ENCODE measurements at regions not wholly inside any gene's neighbourhood (a gene's known extent, or its start where the extent isn't known, plus 50 kb on each side); places are given as distances from the start of the nearest gene placed in this dataset.
A peak's percentile ranks its signal among the peaks of the same experiment; 100 is the strongest.

- TF ChIP-seq ZNF280C (tag by site-specific recombination; IDR thresholded peaks at IDR 0.05) (no peak), ZNF473 (tag by site-specific recombination; IDR thresholded peaks at IDR 0.05) (no peak)
Measured at GRCh38 chr13:34620862-34621261, 321.2 kb upstream of the NBEA start (continued).

GRCh38 chr13:34623331-34623730 is 318.7 kb upstream of the NBEA start:
- POLR2A ChIA-PET = no interaction called here
- Histone ChIP-seq H3K9me3 (ENCODE audit: control insufficient read depth, insufficient read depth, low read depth, low read length) (no peaks in the 10 kb centered on the region), H3K27ac (ENCODE audit: extremely low read depth, low read depth, low read length) (no peak overlapping the region), H3K4me3 (ENCODE audit: low read depth, low read length) (no peak overlapping the region), H3K4me1 (ENCODE audit: control insufficient read depth, insufficient read depth, low read length) (no peaks in the 10 kb centered on the region), H3K36me3 (ENCODE audit: control insufficient read depth in 2 of 2, insufficient read depth in 1 of 2, low read length in 2 of 2) (no peaks in the 10 kb centered on the region)
- CTCF ChIA-PET = no interaction called here
- TF ChIP-seq ZNF112 (tag by site-specific recombination; IDR thresholded peaks at IDR 0.05) (no peak), ZIC2 (tag by site-specific recombination; IDR thresholded peaks at IDR 0.05) (peak; percentile 76)

GRCh38 chr13:34627509-34628208 is 314.4 kb upstream of the NBEA start:
- ChIA-PET POLR2A (no interaction called here), CTCF (no interaction called here)
- Histone ChIP-seq H3K9me3 (ENCODE audit: control insufficient read depth, insufficient read depth, low read depth, low read length) (no peaks in the 10 kb centered on the region), H3K36me3 (ENCODE audit: control insufficient read depth in 2 of 2, insufficient read depth in 1 of 2, low read length in 2 of 2) (no peaks in the 10 kb centered on the region), H3K27ac (ENCODE audit: extremely low read depth, low read depth, low read length) (no peak overlapping the region), H3K4me3 (ENCODE audit: low read depth, low read length) (no peak overlapping the region), H3K4me1 (ENCODE audit: control insufficient read depth, insufficient read depth, low read length) (no peaks in the 10 kb centered on the region)
- TF ChIP-seq ZNF354C (tag by site-specific recombination; IDR thresholded peaks at IDR 0.05; ENCODE audit: borderline replicate concordance, low read depth) = no peak

GRCh38 chr13:34628209-34628682 is 313.8 kb upstream of the NBEA start:
- Histone ChIP-seq H3K4me1 (ENCODE audit: control insufficient read depth, insufficient read depth, low read length) (no peaks in the 10 kb centered on the region), H3K27ac (ENCODE audit: extremely low read depth, low read depth, low read length) (no peak overlapping the region), H3K9me3 (ENCODE audit: control insufficient read depth, insufficient read depth, low read depth, low read length) (no peaks in the 10 kb centered on the region), H3K36me3 (ENCODE audit: control insufficient read depth in 2 of 2, insufficient read depth in 1 of 2, low read length in 2 of 2) (no peaks in the 10 kb centered on the region), H3K4me3 (ENCODE audit: low read depth, low read length) (no peak overlapping the region)
- ChIA-PET POLR2A (no interaction called here), CTCF (no interaction called here)
- TF ChIP-seq TRIM28 (IDR thresholded peaks at IDR 0.05; ENCODE audit: borderline replicate concordance, low read length) = no peak
- TF ChIP-seq ZNF341 (tag by site-specific recombination; IDR thresholded peaks at IDR 0.05; ENCODE audit: low read depth) = no peak
- no peak for TF ChIP-seq ZBTB26 (tag by site-specific recombination; optimal IDR thresholded peaks at IDR 0.05)
- no peak for TF ChIP-seq HOXC10 (CRISPR knock-in tag; IDR thresholded peaks at IDR 0.05)

GRCh38 chr13:34634448-34634847 is 307.6 kb upstream of the NBEA start:
- no peak for TF ChIP-seq ZNF398 (tag by site-specific recombination; IDR thresholded peaks at IDR 0.05)
- no peak for TF ChIP-seq ZNF660 (tag by site-specific recombination; IDR thresholded peaks at IDR 0.05)
- TF ChIP-seq ZBTB20 (tag by site-specific recombination; IDR thresholded peaks at IDR 0.05) = no peak
- no peak for TF ChIP-seq ZNF350 (tag by site-specific recombination; IDR thresholded peaks at IDR 0.05)
- TF ChIP-seq ZFP3 (tag by site-specific recombination; IDR thresholded peaks at IDR 0.05; ENCODE audit: low read depth) = no peak
- TF ChIP-seq ZNF211 (tag by site-specific recombination; IDR thresholded peaks at IDR 0.05; ENCODE audit: low read depth) = no peak
- TF ChIP-seq MEIS1 (CRISPR knock-in tag; IDR thresholded peaks at IDR 0.05; ENCODE audit: borderline replicate concordance) = no peak
- no peak for TF ChIP-seq ZSCAN16 (tag by site-specific recombination; IDR thresholded peaks at IDR 0.05)
- no peak for TF ChIP-seq SETDB1 (IDR thresholded peaks at IDR 0.05; ENCODE audit: insufficient read length, low read length)
- TF ChIP-seq AEBP2 (tag by site-specific recombination; IDR thresholded peaks at IDR 0.05; ENCODE audit: borderline replicate concordance) = no peak
- TF ChIP-seq ZNF600 (tag by site-specific recombination; IDR thresholded peaks at IDR 0.05) = no peak
- no peaks in the 10 kb centered on the region for H3K9me3 ChIP-seq (ENCODE audit: control insufficient read depth, insufficient read depth, low read depth, low read length)
- H3K4me3 ChIP-seq (ENCODE audit: low read depth, low read length) = no peak overlapping the region
- no peak overlapping the region for H3K27ac ChIP-seq (ENCODE audit: extremely low read depth, low read depth, low read length)
- POLR2A ChIA-PET = no interaction called here
- no peaks in the 10 kb centered on the region for H3K36me3 ChIP-seq (ENCODE audit: control insufficient read depth in 2 of 2, insufficient read depth in 1 of 2, low read length in 2 of 2)
- CTCF ChIA-PET = no interaction called here
- H3K4me1 ChIP-seq (ENCODE audit: control insufficient read depth, insufficient read depth, low read length) = no peaks in the 10 kb centered on the region
